T-helper 1 cell treated with Interleukin-12 subunit alpha and Interleukin-12 subunit beta and Interleukin-4 antibody, amounts not matched to agents 30 μg/mL and 1 μg/mL, for 36 hours (primary cell): ENCODE measurements at regions not wholly inside any gene's neighbourhood (a gene's known extent, or its start where the extent isn't known, plus 50 kb on each side); places are given as distances from the start of the nearest gene placed in this dataset.

Experiments
- H3K27ac Mint-ChIP-seq: one replicate; pipeline ENCODE4 v1.8.0; 2021; ENCODE audit warnings: mild to moderate bottlenecking, mixed read lengths
- H3K27me3 Mint-ChIP-seq: one replicate; pipeline ENCODE4 v1.8.0; 2021; ENCODE audit warnings: low read depth, mixed read lengths
- H3K36me3 Mint-ChIP-seq: one replicate; pipeline ENCODE4 v1.8.0; 2021; ENCODE audit warnings: low read depth, mixed read lengths
- H3K4me1 Mint-ChIP-seq: one replicate; pipeline ENCODE4 v1.8.0; 2021; ENCODE audit warnings: low read depth, mixed read lengths
- H3K4me3 Mint-ChIP-seq: one replicate; pipeline ENCODE4 v1.8.0; 2021; ENCODE audit warnings: mild to moderate bottlenecking, moderate library complexity, mixed read lengths
- H3K9me3 Mint-ChIP-seq: one replicate; pipeline ENCODE4 v1.8.0; 2021; ENCODE audit warnings: mixed read lengths

- Mint-ChIP-seq H3K27me3 (no peaks in the 10 kb centered on the region), H3K4me3 (no peak overlapping the region)
Measured at GRCh38 chr6:9937031-9937763, 477.7 kb downstream of the TFAP2A start.

GRCh38 chr6:9936551-9936950, 478.3 kb downstream of the TFAP2A start:
- H3K4me1 Mint-ChIP-seq: no peaks in the 10 kb centered on the region
- H3K9me3 Mint-ChIP-seq: peaks cover 4% of the 10 kb centered on the region
- H3K36me3 Mint-ChIP-seq: no peaks in the 10 kb centered on the region
- H3K27ac Mint-ChIP-seq: no peak overlapping the region
- H3K4me3 Mint-ChIP-seq: no peak overlapping the region
- no peaks in the 10 kb centered on the region for H3K27me3 Mint-ChIP-seq

More at GRCh38 chr6:9937031-9937763, 477.7 kb downstream of the TFAP2A start:
- no peaks in the 10 kb centered on the region for H3K4me1 Mint-ChIP-seq
- H3K9me3 Mint-ChIP-seq: peaks cover 6% of the 10 kb centered on the region
- no peaks in the 10 kb centered on the region for H3K36me3 Mint-ChIP-seq
- no peak overlapping the region for H3K27ac Mint-ChIP-seq

- Mint-ChIP-seq H3K9me3 (peaks cover 7% of the 10 kb centered on the region), H3K36me3 (no peaks in the 10 kb centered on the region), H3K4me1 (no peaks in the 10 kb centered on the region), H3K27me3 (no peaks in the 10 kb centered on the region), H3K4me3 (no peak overlapping the region), H3K27ac (no peak overlapping the region)
Measured at GRCh38 chr6:9933677-9934076, 481.2 kb downstream of the TFAP2A start.

GRCh38 chr6:9927275-9927674, 487.6 kb downstream of the TFAP2A start:
- no peaks in the 10 kb centered on the region for H3K36me3 Mint-ChIP-seq
- H3K9me3 Mint-ChIP-seq: peaks cover 4% of the 10 kb centered on the region
- no peak overlapping the region for H3K27ac Mint-ChIP-seq
- no peak overlapping the region for H3K4me3 Mint-ChIP-seq
- no peaks in the 10 kb centered on the region for H3K27me3 Mint-ChIP-seq
- H3K4me1 Mint-ChIP-seq: no peaks in the 10 kb centered on the region

- H3K4me1 Mint-ChIP-seq: no peaks in the 10 kb centered on the region
- H3K4me3 Mint-ChIP-seq: no peak overlapping the region
- H3K27me3 Mint-ChIP-seq: no peaks in the 10 kb centered on the region
- H3K36me3 Mint-ChIP-seq: no peaks in the 10 kb centered on the region
- H3K9me3 Mint-ChIP-seq: no peaks in the 10 kb centered on the region
- no peak overlapping the region for H3K27ac Mint-ChIP-seq
Measured at GRCh38 chr6:9924971-9925370, 489.9 kb downstream of the TFAP2A start.

GRCh38 chr6:9921366-9921765, 493.5 kb downstream of the TFAP2A start:
- no peak overlapping the region for H3K4me3 Mint-ChIP-seq
- H3K9me3 Mint-ChIP-seq: peaks cover 6% of the 10 kb centered on the region
- no peak overlapping the region for H3K27ac Mint-ChIP-seq
- H3K27me3 Mint-ChIP-seq: no peaks in the 10 kb centered on the region
- H3K4me1 Mint-ChIP-seq: no peaks in the 10 kb centered on the region
- no peaks in the 10 kb centered on the region for H3K36me3 Mint-ChIP-seq

- H3K9me3 Mint-ChIP-seq: peaks cover 6% of the 10 kb centered on the region
- no peaks in the 10 kb centered on the region for H3K36me3 Mint-ChIP-seq
- H3K27me3 Mint-ChIP-seq: no peaks in the 10 kb centered on the region
Measured at GRCh38 chr6:9914951-9915350, 499.9 kb downstream of the TFAP2A start.

GRCh38 chr6:9901376-9901775, 513.5 kb downstream of the TFAP2A start:
- no peak overlapping the region for H3K4me3 Mint-ChIP-seq
- H3K36me3 Mint-ChIP-seq: no peaks in the 10 kb centered on the region
- H3K27me3 Mint-ChIP-seq: no peaks in the 10 kb centered on the region
- peaks cover 9% of the 10 kb centered on the region for H3K9me3 Mint-ChIP-seq
- no peak overlapping the region for H3K27ac Mint-ChIP-seq
- no peaks in the 10 kb centered on the region for H3K4me1 Mint-ChIP-seq

More at GRCh38 chr6:9914951-9915350, 499.9 kb downstream of the TFAP2A start:
- no peak overlapping the region for H3K27ac Mint-ChIP-seq
- H3K4me3 Mint-ChIP-seq: no peak overlapping the region
- no peaks in the 10 kb centered on the region for H3K4me1 Mint-ChIP-seq

GRCh38 chr6:9896806-9897205, 518.1 kb downstream of the TFAP2A start:
- H3K4me3 Mint-ChIP-seq: no peak overlapping the region
- H3K4me1 Mint-ChIP-seq: no peaks in the 10 kb centered on the region
- H3K27me3 Mint-ChIP-seq: no peaks in the 10 kb centered on the region
- no peaks in the 10 kb centered on the region for H3K36me3 Mint-ChIP-seq
- no peak overlapping the region for H3K27ac Mint-ChIP-seq
- peaks cover 22% of the 10 kb centered on the region for H3K9me3 Mint-ChIP-seq

GRCh38 chr6:9890893-9891292, 524.0 kb downstream of the TFAP2A start:
- H3K27ac Mint-ChIP-seq: no peak overlapping the region
- H3K9me3 Mint-ChIP-seq: peaks cover 15% of the 10 kb centered on the region
- no peaks in the 10 kb centered on the region for H3K4me1 Mint-ChIP-seq
- H3K27me3 Mint-ChIP-seq: no peaks in the 10 kb centered on the region
- no peaks in the 10 kb centered on the region for H3K36me3 Mint-ChIP-seq
- no peak overlapping the region for H3K4me3 Mint-ChIP-seq

GRCh38 chr6:9890469-9890868, 524.4 kb downstream of the TFAP2A start:
- H3K36me3 Mint-ChIP-seq: no peaks in the 10 kb centered on the region
- H3K4me1 Mint-ChIP-seq: no peaks in the 10 kb centered on the region
- H3K4me3 Mint-ChIP-seq: no peak overlapping the region
- no peaks in the 10 kb centered on the region for H3K27me3 Mint-ChIP-seq
- H3K9me3 Mint-ChIP-seq: peaks cover 11% of the 10 kb centered on the region
- H3K27ac Mint-ChIP-seq: no peak overlapping the region

- Mint-ChIP-seq H3K9me3 (peaks cover 35% of the 10 kb centered on the region), H3K27me3 (no peaks in the 10 kb centered on the region), H3K36me3 (no peaks in the 10 kb centered on the region), H3K27ac (no peak overlapping the region), H3K4me3 (no peak overlapping the region), H3K4me1 (no peaks in the 10 kb centered on the region)
Measured at GRCh38 chr6:9878535-9878934, 536.3 kb downstream of the TFAP2A start.

GRCh38 chr6:9875605-9876353, 539.1 kb downstream of the TFAP2A start:
- no peaks in the 10 kb centered on the region for H3K36me3 Mint-ChIP-seq
- no peaks in the 10 kb centered on the region for H3K4me1 Mint-ChIP-seq
- no peak overlapping the region for H3K27ac Mint-ChIP-seq
- H3K27me3 Mint-ChIP-seq: no peaks in the 10 kb centered on the region
- H3K4me3 Mint-ChIP-seq: no peak overlapping the region
- H3K9me3 Mint-ChIP-seq: peaks cover 27% of the 10 kb centered on the region

GRCh38 chr6:9862603-9863167, 552.2 kb downstream of the TFAP2A start:
- Mint-ChIP-seq H3K27me3 (no peaks in the 10 kb centered on the region), H3K27ac (no peak overlapping the region), H3K36me3 (no peaks in the 10 kb centered on the region), H3K9me3 (peaks cover 35% of the 10 kb centered on the region), H3K4me3 (no peak overlapping the region), H3K4me1 (no peaks in the 10 kb centered on the region)
